BJ (cell line): ENCODE measurements at regions not wholly inside any gene's neighbourhood (a gene's known extent, or its start where the extent isn't known, plus 50 kb on each side); places are given as distances from the start of the nearest gene placed in this dataset.

Experiments
- CTCF ChIA-PET: fragments of 350-600 bp; formaldehyde crosslinking; extraction: SDS; loops from one replicate; lab custom pipeline; 2021; ENCODE audit warnings: antibody characterized with exemption, inconsistent platforms; lab: Yijun Ruan, JAX
- POLR2A ChIA-PET: fragments of 300-600 bp; sonication (Branson Sonifier 250); formaldehyde crosslinking; extraction: SDS; loops from one replicate; lab custom pipeline; 2021; ENCODE audit warnings: antibody characterized with exemption; lab: Charles Lee
- DNase-seq: peaks from one replicate; pipeline ENCODE4 v3.0.0-alpha.2; 2011; ENCODE audit warnings: low read depth
- H3K27me3 ChIP-seq: 2 replicates; pipeline ENCODE4 v1.6.0; 2011; ENCODE audit warnings: low read length; ENCODE audit not compliant: control insufficient read depth, insufficient read depth
- H3K36me3 ChIP-seq: 2 replicates; pipeline ENCODE4 v1.5.1; 2011; ENCODE audit warnings: low read length; ENCODE audit not compliant: control insufficient read depth, insufficient read depth
- H3K4me3 ChIP-seq: 2 replicates; pipeline ENCODE4 v1.5.1; 2011; ENCODE audit warnings: low read depth, mild to moderate bottlenecking, control low read depth, low read length
- CTCF ChIP-seq: IDR thresholded peaks from 2 replicates; pipeline ENCODE4 v1.5.1; 2011; ENCODE audit warnings: low read depth, mild to moderate bottlenecking, control low read depth, inconsistent platforms, low read length, moderate library complexity; ENCODE audit not compliant: insufficient read depth

DNA sequence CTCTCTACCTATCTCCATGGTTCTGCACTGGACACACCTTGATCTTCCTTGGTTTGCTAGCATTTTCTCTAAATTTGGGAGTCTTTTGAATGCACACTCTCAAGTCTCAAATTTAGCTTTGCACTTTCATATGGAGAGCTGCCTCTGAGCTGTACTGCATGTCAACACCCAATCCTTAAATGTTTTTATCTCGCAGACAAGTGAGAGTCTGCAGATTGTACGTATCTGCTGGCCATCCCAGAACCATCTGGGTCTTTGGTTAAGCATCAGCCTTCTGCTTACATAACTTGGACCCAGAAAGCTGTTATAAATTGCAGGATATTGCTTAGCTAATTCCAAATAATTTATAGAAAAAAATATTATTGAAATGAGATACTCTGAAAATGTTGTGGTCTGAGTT, 111.4 kb upstream of the GRAMD2B start:
- no peak for DNase-seq
- ChIA-PET CTCF (no interaction called here), POLR2A (no interaction called here)
- Histone ChIP-seq H3K4me3 (no peak overlapping the region), H3K36me3 (no peaks in the 10 kb centered on the region), H3K27me3 (peaks cover 2% of the 10 kb centered on the region)
- no peak for TF ChIP-seq CTCF

GRCh38 chr5:126315341-126315740, 107.9 kb upstream of the GRAMD2B start:
- Histone ChIP-seq H3K27me3 (peaks cover 5% of the 10 kb centered on the region), H3K36me3 (no peaks in the 10 kb centered on the region), H3K4me3 (no peak overlapping the region)
- no peak for TF ChIP-seq CTCF
- ChIA-PET CTCF (no interaction called here), POLR2A (no interaction called here)
- no peak for DNase-seq

GRCh38 chr5:126332326-126332725, 90.9 kb upstream of the GRAMD2B start:
- CTCF ChIA-PET, result no interaction called here
- TF ChIP-seq CTCF, result no peak
- POLR2A ChIA-PET, result no interaction called here
- DNase-seq, result no peak
- peaks cover 9% of the 10 kb centered on the region for H3K27me3 ChIP-seq
- no peak overlapping the region for H3K4me3 ChIP-seq
- no peaks in the 10 kb centered on the region for H3K36me3 ChIP-seq

GRCh38 chr5:126334760-126335159, 88.4 kb upstream of the GRAMD2B start:
- no peak for TF ChIP-seq CTCF
- Histone ChIP-seq H3K27me3 (peaks cover 8% of the 10 kb centered on the region), H3K36me3 (no peaks in the 10 kb centered on the region), H3K4me3 (no peak overlapping the region)
- ChIA-PET POLR2A (no interaction called here), CTCF (interaction anchor here (0.7 kb wide), 1 partner anchor 260 kb away, joined by 3 read pairs; the partner anchor contains the start of gene ALDH7A1)
- no peak for DNase-seq

- H3K36me3 ChIP-seq, result no peaks in the 10 kb centered on the region
- TF ChIP-seq CTCF, result no peak
- H3K4me3 ChIP-seq, result no peak overlapping the region
- DNase-seq, result no peak
- ChIA-PET CTCF (interaction anchor here (4.1 to 4.5 kb wide), 2 partner anchors 15 to 206 kb away, joined by 44 to 52 read pairs; no protein-coding TSS in a partner anchor), POLR2A (no interaction called here)
- H3K27me3 ChIP-seq, result peaks cover 6% of the 10 kb centered on the region
Measured at GRCh38 chr5:126335886-126336285, 87.3 kb upstream of the GRAMD2B start.
